ENCODE measurements at regions not wholly inside any gene's neighbourhood (a gene's known extent, or its start where the extent isn't known, plus 50 kb on each side); places are given as distances from the start of the nearest gene placed in this dataset.

- no peak for DNase-seq (ENCODE audit: low read depth in 4 of 4, low spot score in 3 of 4)
Observed at GRCh38 chr2:59938181-59938580, 615.3 kb downstream of the BCL11A start.

GRCh38 chr2:59936048-59936447 lies 617.4 kb downstream of the BCL11A start:
- DNase-seq (ENCODE audit: low read depth in 4 of 4, low spot score in 3 of 4), result peak in 2 of 4 donors; percentile 18 to 28

- no peak for DNase-seq (ENCODE audit: low read depth in 4 of 4, low spot score in 3 of 4)
Observed at GRCh38 chr2:59935005-59935404, 618.4 kb downstream of the BCL11A start.

GRCh38 chr2:59933948-59934347 lies 619.5 kb downstream of the BCL11A start:
- DNase-seq (ENCODE audit: low read depth in 4 of 4, low spot score in 3 of 4), result no peak

- DNase-seq (ENCODE audit: low read depth in 4 of 4, low spot score in 3 of 4), result no peak
Observed at GRCh38 chr2:59932341-59932740, 621.1 kb downstream of the BCL11A start.

- DNase-seq (ENCODE audit: low read depth in 4 of 4, low spot score in 3 of 4), result no peak
Observed at GRCh38 chr2:59930430-59930829, 623.0 kb downstream of the BCL11A start.

GRCh38 chr2:59926731-59927130 lies 626.7 kb downstream of the BCL11A start:
- DNase-seq (ENCODE audit: low read depth in 4 of 4, low spot score in 3 of 4), result no peak

- no peak for DNase-seq (ENCODE audit: low read depth in 4 of 4, low spot score in 3 of 4)
Observed at GRCh38 chr2:59925321-59925720, 628.1 kb downstream of the BCL11A start.

GRCh38 chr2:59924346-59924745 lies 629.1 kb downstream of the BCL11A start:
- DNase-seq (ENCODE audit: low read depth in 4 of 4, low spot score in 3 of 4), result no peak

- DNase-seq (ENCODE audit: low read depth in 4 of 4, low spot score in 3 of 4), result no peak
Observed at GRCh38 chr2:59922450-59922849, 631.0 kb downstream of the BCL11A start.

GRCh38 chr2:59921743-59922142 lies 631.7 kb downstream of the BCL11A start:
- DNase-seq (ENCODE audit: low read depth in 4 of 4, low spot score in 3 of 4), result no peak

GRCh38 chr2:59920961-59921360 lies 632.5 kb downstream of the BCL11A start:
- DNase-seq (ENCODE audit: low read depth in 4 of 4, low spot score in 3 of 4), result no peak

- no peak for DNase-seq (ENCODE audit: low read depth in 4 of 4, low spot score in 3 of 4)
Observed at GRCh38 chr2:59920307-59920706, 633.1 kb downstream of the BCL11A start.

- DNase-seq (ENCODE audit: low read depth in 4 of 4, low spot score in 3 of 4), result no peak
Observed at GRCh38 chr2:59919579-59919978, 633.9 kb downstream of the BCL11A start.

- no peak for DNase-seq (ENCODE audit: low read depth in 4 of 4, low spot score in 3 of 4)
Observed at GRCh38 chr2:59912042-59912441, 641.4 kb downstream of the BCL11A start.

- no peak for DNase-seq (ENCODE audit: low read depth in 4 of 4, low spot score in 3 of 4)
Observed at GRCh38 chr2:59910166-59910565, 643.3 kb downstream of the BCL11A start.

- DNase-seq (ENCODE audit: low read depth in 4 of 4, low spot score in 3 of 4), result no peak
Observed at GRCh38 chr2:59909147-59909546, 644.3 kb downstream of the BCL11A start.

- no peak for DNase-seq (ENCODE audit: low read depth in 4 of 4, low spot score in 3 of 4)
Observed at GRCh38 chr2:59905731-59906130, 647.7 kb downstream of the BCL11A start.

GRCh38 chr2:59903994-59904544 lies 649.4 kb downstream of the BCL11A start:
- DNase-seq (ENCODE audit: low read depth in 4 of 4, low spot score in 3 of 4), result no peak

GRCh38 chr2:59900728-59901452 lies 652.6 kb downstream of the BCL11A start:
- no peak for DNase-seq (ENCODE audit: low read depth in 4 of 4, low spot score in 3 of 4)

GRCh38 chr2:59899692-59900091 lies 653.8 kb downstream of the BCL11A start:
- DNase-seq (ENCODE audit: low read depth in 4 of 4, low spot score in 3 of 4), result no peak

- no peak for DNase-seq (ENCODE audit: low read depth in 4 of 4, low spot score in 3 of 4)
Observed at GRCh38 chr2:59896499-59897245, 656.8 kb downstream of the BCL11A start.

All from right renal pelvis (tissue), 4 donors.